ENCODE measurements at regions not wholly inside any gene's neighbourhood (a gene's known extent, or its start where the extent isn't known, plus 50 kb on each side); places are given as distances from the start of the nearest gene placed in this dataset.

DNA sequence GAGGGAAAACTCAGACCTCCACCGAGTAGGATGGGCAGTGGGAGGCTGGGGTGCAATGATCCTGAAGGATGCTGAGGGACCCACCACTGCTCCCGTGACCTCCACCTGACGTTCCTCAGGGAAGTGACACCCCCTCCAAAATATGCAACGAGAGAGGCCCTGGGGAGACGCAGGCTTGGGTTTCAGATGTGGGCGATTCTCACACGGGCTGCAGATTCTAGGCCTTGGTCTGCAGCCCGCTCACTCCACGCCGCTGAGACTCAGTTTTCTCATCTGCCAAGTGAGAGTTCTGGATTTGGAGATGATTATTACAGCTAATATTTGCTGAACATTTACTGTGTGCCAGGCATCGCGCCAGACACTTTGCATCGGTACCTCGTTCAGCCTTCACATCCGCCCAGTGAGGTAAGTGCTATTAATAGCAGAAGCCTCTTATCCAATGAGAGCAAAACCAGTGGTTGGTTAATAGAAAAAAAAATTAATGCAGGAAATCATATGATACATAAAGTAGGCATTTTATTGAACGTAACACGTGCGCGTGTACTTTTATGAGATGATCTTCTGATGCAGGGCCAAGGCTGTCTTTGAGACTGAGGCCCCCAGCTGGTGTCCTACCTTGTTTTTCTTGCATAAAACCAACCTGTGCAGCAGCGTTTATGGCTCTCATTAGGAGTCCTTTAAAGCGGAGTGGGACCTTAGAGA lies 102.0 kb upstream of the RUNX3 start:
- DNase-seq (peak in 1 of 2 donors; percentile 55), ATAC-seq (peak; percentile 40)
- intact Hi-C loops (cut with DNase I, micrococcal nuclease) = loop anchor here (10.0 kb wide), 1 partner anchor 97 kb away; the partner anchor contains the start of gene RUNX3 (in 2 of the 2)

DNA sequence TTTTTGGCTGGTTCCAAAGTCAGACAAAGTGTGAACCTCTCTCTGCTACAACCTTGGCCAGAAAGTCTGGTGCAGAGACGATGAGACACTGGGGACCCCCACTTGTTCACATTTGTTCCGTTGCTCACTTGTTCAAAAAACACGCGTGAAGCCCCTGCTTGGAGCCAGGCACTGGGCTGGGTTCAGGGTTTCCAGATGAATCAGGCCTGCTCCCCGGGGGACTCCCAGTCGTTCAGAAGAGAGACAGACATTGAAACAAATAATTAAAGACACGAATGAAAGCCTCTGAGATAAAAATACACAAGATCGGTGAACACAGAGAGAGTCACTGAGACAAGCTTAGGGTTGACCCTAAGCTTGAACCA lies 101.5 kb upstream of the RUNX3 start:
- DNase-seq (no peak), ATAC-seq (no peak)
- intact Hi-C loops (cut with DNase I, micrococcal nuclease) = loop anchor here (10.0 kb wide), 1 partner anchor 97 kb away; the partner anchor contains the start of gene RUNX3 (in 2 of the 2)

DNA sequence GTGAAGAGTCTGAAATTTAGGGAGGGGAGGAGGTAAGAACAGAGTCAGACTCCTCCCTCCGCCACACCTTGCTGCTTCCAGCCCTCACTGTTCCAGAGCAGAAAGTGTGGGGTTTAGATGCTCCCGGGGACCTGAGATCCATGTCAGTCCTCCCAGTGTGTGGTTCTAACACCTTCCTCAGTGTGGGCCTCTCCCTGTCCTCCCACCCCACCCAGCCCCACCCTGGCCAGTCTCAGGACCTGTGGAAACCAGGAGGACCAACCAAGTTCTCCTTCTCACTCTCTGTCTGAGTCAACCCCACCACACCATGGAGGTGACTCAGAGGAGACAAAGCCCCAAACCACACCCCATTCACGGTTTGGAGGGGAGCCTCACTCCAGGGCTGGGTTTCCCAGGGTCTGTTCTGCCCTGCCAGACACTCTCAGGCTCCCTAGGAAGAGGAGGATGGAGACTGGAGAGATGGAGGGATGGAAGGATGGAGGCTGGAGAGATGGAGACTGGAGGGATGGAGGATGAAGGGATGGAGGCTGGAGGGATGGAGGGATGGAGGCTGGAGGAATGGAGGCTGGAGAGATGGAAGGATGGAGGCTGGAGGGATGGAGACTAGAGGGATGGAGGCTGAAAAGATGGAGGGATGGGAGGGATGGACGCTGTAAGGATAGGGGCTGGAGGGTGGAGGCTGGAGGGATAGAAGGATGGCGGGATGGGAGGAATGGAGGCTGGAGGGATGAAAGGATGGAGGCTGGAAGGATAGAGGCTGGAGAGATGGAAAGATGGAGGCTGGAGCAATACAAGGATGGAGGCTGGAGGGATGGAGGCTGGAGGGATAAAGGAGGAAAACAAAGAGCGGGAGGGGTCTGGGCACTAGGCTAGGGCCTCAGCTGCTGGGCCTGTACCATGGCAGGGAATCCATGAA lies 100.9 kb upstream of the RUNX3 start:
- intact Hi-C loops (cut with DNase I, micrococcal nuclease) = loop anchor here (10.0 kb wide), 1 partner anchor 96 kb away; the partner anchor contains the start of gene RUNX3 (in 2 of the 2)
- DNase-seq = no peak
- ATAC-seq = no peak

DNA sequence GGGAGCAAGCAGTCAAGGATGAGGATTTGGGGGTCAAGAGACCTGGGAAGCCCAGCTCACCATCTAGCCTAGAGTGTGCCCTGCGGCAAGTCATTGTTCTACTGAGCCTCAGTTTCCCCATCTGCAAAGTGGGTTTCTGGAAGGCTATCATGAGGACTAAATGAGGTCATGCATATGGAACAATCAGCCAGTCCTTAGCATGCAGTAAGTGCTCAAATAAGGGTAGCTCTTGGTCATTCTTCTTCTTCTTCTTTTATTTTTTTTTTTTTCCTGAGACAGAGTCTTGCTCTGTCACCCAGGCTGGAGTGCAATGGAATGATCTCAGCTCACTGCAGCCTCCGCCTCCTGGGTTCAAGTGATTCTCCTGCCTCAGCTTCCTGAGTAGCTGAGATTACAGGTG lies 99.9 kb upstream of the RUNX3 start:
- intact Hi-C loops (cut with DNase I, micrococcal nuclease) = loop anchor here (10.0 kb wide), 1 partner anchor 95 kb away; the partner anchor contains the start of gene RUNX3 (in 2 of the 2)
- no peak for DNase-seq

DNA sequence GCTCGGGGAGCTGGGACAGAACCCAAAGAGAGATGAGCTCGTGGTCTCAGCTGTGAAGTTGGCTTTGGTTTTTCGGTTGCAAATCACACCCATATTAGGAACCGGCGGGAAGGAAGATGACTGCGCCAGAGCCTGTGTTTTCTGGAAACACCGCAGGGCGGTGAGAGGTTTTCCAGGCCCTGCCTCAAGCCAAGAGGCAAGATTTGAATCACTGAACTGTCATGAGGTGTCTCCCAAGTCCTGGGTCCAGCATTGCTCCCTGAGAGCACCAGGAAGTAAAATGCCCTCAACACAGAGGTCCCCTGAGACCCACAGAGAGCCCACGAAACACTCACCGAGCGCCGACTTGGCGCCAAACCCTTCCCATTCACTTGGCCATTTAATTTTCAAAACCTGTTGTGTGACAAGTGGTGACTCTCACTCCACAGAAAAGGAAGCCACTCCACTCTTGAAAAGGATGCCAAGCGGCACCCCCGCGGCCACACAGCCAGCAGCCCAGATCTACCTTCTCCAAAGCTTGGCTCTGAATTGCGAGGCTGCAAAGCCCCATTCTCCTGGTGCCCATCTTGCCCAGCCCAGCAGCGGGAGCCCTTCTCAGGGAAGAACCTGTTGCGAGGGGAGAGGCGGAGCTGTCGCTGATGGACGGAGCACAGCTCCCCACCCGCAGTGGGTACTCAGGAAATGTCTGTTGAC lies 99.0 kb upstream of the RUNX3 start:
- ATAC-seq (no peak), DNase-seq (no peak)
- intact Hi-C loops (cut with DNase I, micrococcal nuclease) = no loop called here

More for the DNA sequence above, 99.9 kb upstream of the RUNX3 start:
- ATAC-seq = no peak

DNA sequence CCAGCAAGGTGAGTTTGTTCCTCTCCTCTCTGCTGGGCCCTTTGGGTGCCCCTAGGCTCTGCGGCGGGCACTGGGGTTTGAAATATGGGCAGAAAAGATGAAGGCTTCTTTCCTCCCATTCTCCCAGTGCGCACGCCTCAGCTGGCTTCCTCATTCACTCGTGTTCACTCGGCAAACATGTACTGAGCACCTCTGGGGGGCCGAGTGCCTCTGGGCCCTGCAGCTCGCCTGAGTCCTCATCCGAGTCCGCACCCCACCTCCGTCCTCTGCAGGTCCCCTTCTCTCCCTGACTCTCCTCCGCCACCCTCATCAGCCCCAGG lies 98.5 kb upstream of the RUNX3 start:
- ATAC-seq (no peak), DNase-seq (no peak)
- intact Hi-C loops (cut with DNase I, micrococcal nuclease) = no loop called here

DNA sequence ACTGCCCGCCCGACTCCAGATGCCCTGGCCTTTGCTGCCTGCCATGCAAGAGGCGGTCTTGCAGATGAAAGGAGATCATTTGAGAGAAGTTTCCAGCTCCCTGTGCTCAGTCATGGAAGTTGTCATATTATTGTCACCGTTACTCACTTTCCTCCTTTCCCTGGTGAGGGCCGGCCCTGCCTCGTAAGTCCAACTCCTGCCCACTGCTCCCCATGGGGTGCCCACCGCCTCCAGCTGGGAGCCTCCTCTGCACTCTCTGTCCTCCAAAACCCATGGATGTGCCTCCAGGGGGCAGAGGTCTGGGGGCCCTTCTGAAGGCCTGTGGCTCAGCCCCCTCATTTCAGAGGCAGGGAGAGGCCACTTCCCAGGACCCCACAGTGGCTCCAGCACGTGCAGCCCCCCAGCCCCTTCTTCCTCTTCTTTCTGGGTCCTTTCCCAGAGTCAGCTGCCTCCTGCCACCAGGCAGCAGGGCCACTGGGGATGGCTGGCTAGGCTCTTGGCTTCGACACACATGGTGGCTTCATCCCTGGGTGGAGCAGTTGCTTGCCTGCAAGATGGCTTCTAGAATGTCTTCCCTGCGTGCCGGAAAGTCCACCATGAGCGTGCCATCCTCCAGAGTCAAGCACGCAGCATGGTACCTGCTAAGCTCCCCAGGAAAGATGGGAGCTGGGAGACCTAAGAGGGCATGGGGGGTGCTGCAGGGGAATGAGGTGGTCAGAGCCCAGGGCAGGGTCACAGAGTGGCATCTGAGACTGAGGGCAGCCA lies 97.9 kb upstream of the RUNX3 start:
- ATAC-seq = no peak

DNA sequence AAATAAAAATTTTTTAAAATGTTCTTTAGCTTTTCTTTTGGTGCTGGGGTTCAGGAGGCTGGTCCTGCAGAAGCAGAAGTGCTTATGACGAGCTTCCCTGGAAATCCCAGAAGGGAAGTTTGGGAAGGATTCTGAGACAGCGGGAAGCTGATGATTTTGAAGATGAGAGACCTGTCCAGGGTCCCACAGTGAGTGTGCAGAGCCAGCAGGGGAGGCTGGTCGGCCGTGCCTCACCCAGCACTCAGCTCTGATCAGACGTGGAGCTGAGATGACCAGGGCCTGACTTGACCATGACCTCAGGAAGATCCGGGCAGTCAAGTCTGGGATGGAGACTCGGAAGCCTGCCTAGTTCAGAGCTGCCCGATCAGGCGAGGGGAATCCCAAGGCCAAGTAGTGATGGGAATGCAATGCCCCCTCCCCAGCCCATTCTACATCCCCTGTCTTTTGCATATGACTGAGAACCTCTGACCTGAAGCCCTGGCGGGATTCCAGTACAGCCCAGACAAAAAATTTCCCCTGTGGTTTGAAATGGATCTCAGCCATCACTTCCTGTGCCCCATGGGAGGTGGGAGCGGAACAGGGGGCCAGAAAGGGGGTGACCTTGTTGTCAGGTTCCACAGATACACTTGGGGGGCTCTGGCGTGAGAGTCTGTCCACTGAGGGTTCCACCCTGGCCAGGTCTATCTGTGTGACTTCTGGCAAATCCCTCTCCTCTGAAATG lies 96.8 kb upstream of the RUNX3 start:
- DNase-seq = no peak
- ATAC-seq = no peak
- intact Hi-C loops (cut with DNase I, micrococcal nuclease) = no loop called here

More for the DNA sequence above, 97.9 kb upstream of the RUNX3 start:
- intact Hi-C loops (cut with DNase I, micrococcal nuclease) = no loop called here
- DNase-seq = no peak

DNA sequence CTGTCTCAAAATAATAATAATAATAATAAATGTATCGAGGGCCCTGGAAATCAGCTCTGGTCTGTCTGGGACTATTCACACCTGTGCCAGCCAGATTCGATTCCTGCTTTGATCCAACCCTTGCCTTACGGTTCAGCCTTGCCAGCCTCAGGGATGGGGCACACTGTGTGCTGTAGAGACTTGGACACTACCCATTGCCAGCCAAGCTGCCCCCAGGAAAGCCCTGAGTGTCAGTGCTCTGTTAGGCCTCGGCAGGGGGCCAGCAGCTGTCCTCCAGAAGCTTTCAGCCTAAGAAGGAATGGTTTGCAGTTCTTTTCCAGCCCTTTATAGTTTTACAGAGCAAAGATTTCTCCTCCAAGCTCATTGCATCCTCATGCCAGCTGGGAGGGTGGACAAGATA lies 96.2 kb upstream of the RUNX3 start:
- intact Hi-C loops (cut with DNase I, micrococcal nuclease) = no loop called here
- DNase-seq (no peak), ATAC-seq (no peak)

DNA sequence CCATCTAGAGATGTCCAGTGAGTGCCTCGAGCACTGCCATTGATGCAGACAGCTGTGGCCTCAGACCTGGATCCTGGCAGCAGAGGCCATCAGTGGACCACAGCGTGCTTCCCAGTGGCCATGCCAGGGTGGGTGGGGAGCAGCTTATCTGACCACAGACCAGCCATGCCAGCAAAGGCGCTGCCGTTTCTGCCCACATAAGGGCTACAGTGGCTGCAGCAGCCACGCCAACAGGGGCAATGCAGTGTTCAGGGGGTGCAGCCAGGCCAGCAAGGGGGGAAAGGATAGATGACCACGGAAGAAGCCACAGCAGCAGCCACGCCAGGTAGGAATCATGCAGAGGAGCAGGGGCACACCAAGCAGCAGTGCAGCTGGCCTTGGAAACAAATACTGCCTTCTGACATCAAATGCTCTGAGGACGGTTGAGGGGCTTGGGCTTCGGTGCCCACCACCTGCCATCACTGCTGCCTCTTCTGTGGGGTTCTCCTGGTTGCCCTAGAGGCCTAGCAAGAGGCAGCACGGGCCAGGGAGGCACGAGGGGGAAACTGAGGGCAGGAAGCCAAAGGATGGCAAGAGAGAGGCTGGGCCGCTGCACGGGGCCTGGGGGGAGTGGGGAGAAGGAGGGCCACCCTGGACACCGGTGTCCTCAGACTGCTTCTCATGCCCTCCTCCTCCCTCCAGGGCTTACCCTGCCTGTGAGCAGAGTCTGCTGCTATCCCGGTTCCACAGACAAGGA lies 94.7 kb upstream of the RUNX3 start:
- DNase-seq (no peak), ATAC-seq (no peak)
- intact Hi-C loops (cut with DNase I, micrococcal nuclease) = no loop called here

DNA sequence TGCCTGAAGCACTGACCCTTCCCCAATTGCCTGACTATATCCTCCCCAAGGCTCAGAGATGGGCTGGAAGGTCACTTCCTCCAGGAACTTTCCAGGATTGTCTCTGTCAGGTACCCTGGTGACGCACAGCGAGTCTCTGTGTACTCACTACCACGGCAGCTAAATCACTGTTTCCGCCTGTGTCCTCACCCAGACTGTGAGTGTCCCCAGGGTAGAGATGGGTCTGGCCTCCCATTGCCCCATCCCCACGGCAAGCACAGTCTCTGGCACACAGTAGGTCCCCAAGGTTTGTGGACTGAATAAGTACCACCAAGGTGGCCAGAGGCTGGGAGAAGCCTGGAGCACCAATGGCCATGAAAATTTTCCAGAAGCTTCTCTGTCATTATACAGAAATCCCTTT lies 93.8 kb upstream of the RUNX3 start:
- no peak for ATAC-seq
- no peak for DNase-seq
- intact Hi-C loops (cut with DNase I, micrococcal nuclease) = no loop called here

DNA sequence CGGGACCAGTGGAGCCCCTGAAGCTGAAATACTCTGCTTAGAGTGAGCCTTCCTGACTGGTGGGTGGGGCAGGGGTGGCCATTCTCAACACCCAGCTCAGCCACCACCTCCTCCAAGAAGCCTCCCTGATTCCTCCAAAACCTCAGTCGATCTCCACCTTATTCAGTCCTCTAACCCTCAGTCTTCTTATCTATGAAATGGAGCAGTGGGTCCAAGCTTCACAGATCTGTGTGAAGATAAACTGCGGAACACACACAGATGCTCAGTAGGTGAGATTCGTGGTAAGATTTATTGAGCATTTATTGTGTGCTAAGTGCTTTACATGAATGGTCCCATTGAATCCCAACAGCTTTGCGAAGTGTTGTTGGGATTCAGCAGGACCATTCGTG lies 93.1 kb upstream of the RUNX3 start:
- ATAC-seq = no peak
- no peak for DNase-seq
- intact Hi-C loops (cut with DNase I, micrococcal nuclease) = no loop called here

DNA sequence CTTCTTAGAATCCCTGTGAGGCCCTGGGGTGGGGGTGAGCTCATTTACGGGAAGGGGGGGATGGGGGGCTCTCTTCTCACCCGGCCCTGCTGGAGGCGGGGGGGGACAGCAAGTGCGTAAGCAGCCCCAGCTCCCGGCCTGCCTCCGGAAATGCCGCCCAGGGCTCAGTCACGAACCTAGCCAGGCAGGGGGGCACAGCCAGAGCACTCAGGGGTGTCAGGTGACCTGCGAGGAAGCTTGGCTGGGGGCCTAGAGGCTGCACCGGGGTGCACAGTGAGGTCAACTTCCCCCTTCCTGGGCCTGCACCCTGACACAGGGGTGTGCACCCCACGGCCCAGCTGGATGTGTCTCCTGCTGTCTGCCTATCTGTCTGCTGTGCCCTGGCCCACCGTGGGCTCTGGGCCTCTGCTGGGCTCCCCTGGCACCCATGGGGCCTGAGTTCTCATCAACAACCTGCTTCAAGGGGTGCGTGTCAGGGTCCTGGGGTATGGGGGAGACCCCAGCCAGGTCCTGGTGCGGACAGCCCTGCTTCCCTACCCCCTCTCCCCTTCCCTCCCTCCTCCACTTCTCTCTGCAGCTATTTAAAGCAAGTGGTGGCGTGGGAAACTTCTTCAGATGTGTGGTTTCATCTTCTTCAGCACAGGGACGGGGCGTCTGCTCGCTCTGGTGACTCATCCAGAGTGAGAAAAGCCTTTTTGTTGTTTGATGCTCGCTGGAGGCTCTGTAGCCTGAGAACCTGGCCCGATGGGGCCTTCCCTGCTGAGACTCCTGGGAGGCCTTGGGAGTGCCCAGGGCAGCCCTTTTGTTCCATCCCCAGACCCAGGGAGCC lies 92.5 kb upstream of the RUNX3 start:
- DNase-seq (peak; percentile 80 to 85), ATAC-seq (peak; percentile 78)
- intact Hi-C loops (cut with DNase I, micrococcal nuclease) = no loop called here

DNA sequence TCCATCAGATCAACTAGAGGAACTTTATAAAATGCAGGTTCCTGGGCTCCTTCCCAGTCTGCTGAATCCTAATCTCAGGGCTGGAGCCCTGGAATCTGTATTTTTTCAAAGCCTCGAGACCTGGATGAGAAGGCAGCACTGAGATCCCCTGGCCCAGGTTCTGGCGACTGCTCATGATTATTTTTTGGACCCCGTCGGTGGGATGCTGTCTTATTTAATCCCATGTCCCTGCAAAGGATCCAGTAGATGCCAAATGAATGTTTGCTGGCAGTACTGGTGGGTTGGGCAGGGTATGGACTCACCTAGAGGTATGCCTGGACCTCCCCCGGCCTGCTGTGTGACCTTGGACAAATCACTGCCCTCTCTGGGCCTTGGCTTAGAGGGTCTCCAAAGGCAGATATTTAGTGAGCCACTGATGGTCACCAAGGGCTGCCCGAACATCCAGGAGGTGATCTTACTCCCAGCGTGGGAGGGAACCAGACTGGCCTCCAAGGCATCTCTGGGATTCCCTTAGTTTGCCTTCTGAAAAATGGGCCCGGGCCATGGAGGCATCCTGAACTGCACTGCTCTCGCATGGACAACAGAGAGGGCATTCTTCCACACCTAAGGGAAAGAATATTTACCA lies 91.6 kb upstream of the RUNX3 start:
- ATAC-seq (no peak), DNase-seq (no peak)
- intact Hi-C loops (cut with DNase I, micrococcal nuclease) = no loop called here

DNA sequence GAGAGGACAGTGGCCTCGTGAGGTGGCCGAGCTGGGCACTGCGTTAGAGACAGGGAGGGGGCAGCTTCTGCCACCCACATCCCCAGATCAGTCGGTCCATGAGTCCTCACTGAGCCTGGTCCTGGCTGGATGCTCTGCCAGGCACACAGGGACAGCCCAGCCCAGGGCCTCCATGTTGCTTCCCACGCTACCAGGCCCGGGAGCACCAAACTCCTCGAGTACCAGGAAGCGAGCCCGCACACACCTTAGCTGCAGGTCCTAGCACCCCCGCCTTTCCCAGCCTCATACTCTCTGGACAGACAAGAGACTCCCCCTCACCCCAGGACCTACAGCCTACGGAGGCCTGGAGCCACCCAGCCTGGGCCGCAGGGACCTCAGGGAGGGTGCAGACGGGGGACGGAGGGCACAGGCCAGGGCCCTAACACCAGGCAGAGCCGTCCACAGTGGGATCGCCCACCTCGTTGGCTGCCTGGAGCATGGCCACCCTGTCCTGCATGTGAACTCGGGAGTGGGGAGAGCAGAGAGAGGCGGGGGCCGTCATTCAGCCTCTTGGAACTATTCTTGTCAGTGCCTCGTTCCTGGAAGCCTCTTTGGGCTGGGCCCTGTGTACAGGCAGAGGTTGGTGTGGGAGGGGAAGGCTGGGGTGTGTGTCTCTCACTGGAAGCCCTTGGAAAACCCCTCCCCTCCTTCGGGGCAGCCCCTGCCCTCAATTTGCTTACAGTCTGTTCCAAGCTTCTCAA lies 90.9 kb upstream of the RUNX3 start:
- intact Hi-C loops (cut with DNase I, micrococcal nuclease) = no loop called here
- ATAC-seq = no peak
- DNase-seq = no peak
